BE2C (cell line): ENCODE measurements at regions not wholly inside any gene's neighbourhood (a gene's known extent, or its start where the extent isn't known, plus 50 kb on each side); places are given as distances from the start of the nearest gene placed in this dataset.
A peak's percentile ranks its signal among the peaks of the same experiment; 100 is the strongest.

Source experiments
- DNase-seq: peaks from one replicate; pipeline ENCODE4 v3.0.0-alpha.2; 2020
- H3K27me3 ChIP-seq: fragments of 250-450 bp; sonication (Bioruptor Pico); 2 replicates; pipeline ENCODE4 v1.5.1; 2020; ENCODE audit warnings: mild to moderate bottlenecking
- H3K36me3 ChIP-seq: fragments of 250-450 bp; sonication (Bioruptor Pico); 2 replicates; pipeline ENCODE4 v1.5.1; 2020; ENCODE audit warnings: mild to moderate bottlenecking
- H3K4me1 ChIP-seq: fragments of 250-450 bp; sonication (Bioruptor Pico); 2 replicates; pipeline ENCODE4 v1.5.1; 2020
- H3K4me3 ChIP-seq: 2 replicates; pipeline ENCODE4 v1.5.1; 2011; ENCODE audit warnings: low read depth, low read length
- H3K9me3 ChIP-seq: fragments of 250-450 bp; sonication (Bioruptor Pico); 2 replicates; pipeline ENCODE4 v1.5.1; 2020
- CTCF ChIP-seq: IDR thresholded peaks from 2 replicates; pipeline ENCODE4 v1.5.1; 2012; ENCODE audit warnings: mild to moderate bottlenecking, low read depth, low read length

DNA sequence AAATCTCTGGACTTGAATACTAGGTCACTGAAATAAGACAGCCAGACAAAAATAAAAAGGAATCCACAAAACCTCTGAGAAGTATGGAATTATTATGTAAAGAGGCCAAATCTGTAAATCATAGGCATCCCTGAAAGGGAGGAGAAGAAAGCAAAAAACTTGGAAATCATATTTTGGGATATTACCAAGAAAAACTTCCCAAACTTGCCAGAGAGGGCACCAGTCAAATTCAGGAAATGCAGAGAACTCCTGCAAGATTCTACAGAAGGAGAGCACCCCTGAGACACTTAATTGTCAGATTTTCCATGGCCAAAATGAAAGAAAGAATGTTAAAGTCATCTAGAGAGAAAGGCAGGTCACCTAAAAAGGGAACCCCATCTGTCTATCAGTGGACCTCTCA lies 862.3 kb upstream of the PRMT6 start:
- Histone ChIP-seq H3K9me3 (no peaks in the 10 kb centered on the region; the same call in 1 of the 2 replicates), H3K4me1 (no peaks in the 10 kb centered on the region), H3K27me3 (no peaks in the 10 kb centered on the region), H3K4me3 (no peak overlapping the region), H3K36me3 (no peaks in the 10 kb centered on the region)
- no peak for TF ChIP-seq CTCF
- DNase-seq: no peak

GRCh38 chr1:106200711-106201110 lies 855.8 kb upstream of the PRMT6 start:
- no peak for TF ChIP-seq CTCF

GRCh38 chr1:106207185-106207584 lies 849.3 kb upstream of the PRMT6 start:
- Histone ChIP-seq H3K36me3 (no peaks in the 10 kb centered on the region), H3K9me3 (no peaks in the 10 kb centered on the region), H3K4me3 (no peak overlapping the region), H3K4me1 (peaks cover 29% of the 10 kb centered on the region), H3K27me3 (no peaks in the 10 kb centered on the region)
- DNase-seq: no peak
- TF ChIP-seq CTCF: no peak

More at GRCh38 chr1:106200711-106201110, 855.8 kb upstream of the PRMT6 start:
- no peaks in the 10 kb centered on the region for H3K9me3 ChIP-seq
- no peak overlapping the region for H3K4me3 ChIP-seq
- no peaks in the 10 kb centered on the region; the same call in 1 of the 2 replicates for H3K4me1 ChIP-seq
- DNase-seq: no peak
- no peaks in the 10 kb centered on the region for H3K36me3 ChIP-seq
- H3K27me3 ChIP-seq: no peaks in the 10 kb centered on the region

- Histone ChIP-seq H3K4me3 (no peak overlapping the region), H3K27me3 (no peaks in the 10 kb centered on the region), H3K9me3 (no peaks in the 10 kb centered on the region), H3K4me1 (no peaks in the 10 kb centered on the region), H3K36me3 (no peaks in the 10 kb centered on the region)
- TF ChIP-seq CTCF: peak; percentile 49
- DNase-seq: no peak
These were observed 838.7 kb upstream of the PRMT6 start for GRCh38 chr1:106217765-106218164.

GRCh38 chr1:106222403-106222802 lies 834.1 kb upstream of the PRMT6 start:
- H3K36me3 ChIP-seq: no peaks in the 10 kb centered on the region
- no peak for DNase-seq
- H3K9me3 ChIP-seq: no peaks in the 10 kb centered on the region
- no peak for TF ChIP-seq CTCF
- no peaks in the 10 kb centered on the region for H3K27me3 ChIP-seq
- no peaks in the 10 kb centered on the region for H3K4me1 ChIP-seq
- H3K4me3 ChIP-seq: no peak overlapping the region

DNA sequence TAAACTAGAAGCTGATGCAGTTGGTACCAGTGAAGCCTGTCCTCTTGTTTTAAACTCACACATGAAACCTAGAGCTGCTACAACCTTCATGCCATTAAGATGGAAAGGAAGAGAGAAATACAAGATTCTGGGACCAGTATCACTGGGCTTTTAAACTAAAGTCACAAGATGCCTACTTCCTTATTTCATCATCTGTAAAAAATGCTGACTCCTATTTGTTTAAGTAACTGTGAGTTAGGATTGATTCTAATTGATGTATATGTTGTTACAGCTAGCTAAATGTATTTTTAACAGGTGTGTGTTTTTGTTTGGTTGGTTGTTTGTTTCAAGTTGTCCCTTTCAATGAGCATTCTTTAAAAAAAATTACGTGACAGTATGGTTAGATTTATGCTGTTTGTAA lies 833.3 kb upstream of the PRMT6 start:
- no peak overlapping the region for H3K4me3 ChIP-seq
- DNase-seq: no peak
- no peak for TF ChIP-seq CTCF
- H3K4me1 ChIP-seq: no peaks in the 10 kb centered on the region
- no peaks in the 10 kb centered on the region for H3K27me3 ChIP-seq
- no peaks in the 10 kb centered on the region for H3K9me3 ChIP-seq
- H3K36me3 ChIP-seq: no peaks in the 10 kb centered on the region
